ENCODE measurements at regions not wholly inside any gene's neighbourhood (a gene's known extent, or its start where the extent isn't known, plus 50 kb on each side); places are given as distances from the start of the nearest gene placed in this dataset.

- TF ChIP-seq, protein P1, sequence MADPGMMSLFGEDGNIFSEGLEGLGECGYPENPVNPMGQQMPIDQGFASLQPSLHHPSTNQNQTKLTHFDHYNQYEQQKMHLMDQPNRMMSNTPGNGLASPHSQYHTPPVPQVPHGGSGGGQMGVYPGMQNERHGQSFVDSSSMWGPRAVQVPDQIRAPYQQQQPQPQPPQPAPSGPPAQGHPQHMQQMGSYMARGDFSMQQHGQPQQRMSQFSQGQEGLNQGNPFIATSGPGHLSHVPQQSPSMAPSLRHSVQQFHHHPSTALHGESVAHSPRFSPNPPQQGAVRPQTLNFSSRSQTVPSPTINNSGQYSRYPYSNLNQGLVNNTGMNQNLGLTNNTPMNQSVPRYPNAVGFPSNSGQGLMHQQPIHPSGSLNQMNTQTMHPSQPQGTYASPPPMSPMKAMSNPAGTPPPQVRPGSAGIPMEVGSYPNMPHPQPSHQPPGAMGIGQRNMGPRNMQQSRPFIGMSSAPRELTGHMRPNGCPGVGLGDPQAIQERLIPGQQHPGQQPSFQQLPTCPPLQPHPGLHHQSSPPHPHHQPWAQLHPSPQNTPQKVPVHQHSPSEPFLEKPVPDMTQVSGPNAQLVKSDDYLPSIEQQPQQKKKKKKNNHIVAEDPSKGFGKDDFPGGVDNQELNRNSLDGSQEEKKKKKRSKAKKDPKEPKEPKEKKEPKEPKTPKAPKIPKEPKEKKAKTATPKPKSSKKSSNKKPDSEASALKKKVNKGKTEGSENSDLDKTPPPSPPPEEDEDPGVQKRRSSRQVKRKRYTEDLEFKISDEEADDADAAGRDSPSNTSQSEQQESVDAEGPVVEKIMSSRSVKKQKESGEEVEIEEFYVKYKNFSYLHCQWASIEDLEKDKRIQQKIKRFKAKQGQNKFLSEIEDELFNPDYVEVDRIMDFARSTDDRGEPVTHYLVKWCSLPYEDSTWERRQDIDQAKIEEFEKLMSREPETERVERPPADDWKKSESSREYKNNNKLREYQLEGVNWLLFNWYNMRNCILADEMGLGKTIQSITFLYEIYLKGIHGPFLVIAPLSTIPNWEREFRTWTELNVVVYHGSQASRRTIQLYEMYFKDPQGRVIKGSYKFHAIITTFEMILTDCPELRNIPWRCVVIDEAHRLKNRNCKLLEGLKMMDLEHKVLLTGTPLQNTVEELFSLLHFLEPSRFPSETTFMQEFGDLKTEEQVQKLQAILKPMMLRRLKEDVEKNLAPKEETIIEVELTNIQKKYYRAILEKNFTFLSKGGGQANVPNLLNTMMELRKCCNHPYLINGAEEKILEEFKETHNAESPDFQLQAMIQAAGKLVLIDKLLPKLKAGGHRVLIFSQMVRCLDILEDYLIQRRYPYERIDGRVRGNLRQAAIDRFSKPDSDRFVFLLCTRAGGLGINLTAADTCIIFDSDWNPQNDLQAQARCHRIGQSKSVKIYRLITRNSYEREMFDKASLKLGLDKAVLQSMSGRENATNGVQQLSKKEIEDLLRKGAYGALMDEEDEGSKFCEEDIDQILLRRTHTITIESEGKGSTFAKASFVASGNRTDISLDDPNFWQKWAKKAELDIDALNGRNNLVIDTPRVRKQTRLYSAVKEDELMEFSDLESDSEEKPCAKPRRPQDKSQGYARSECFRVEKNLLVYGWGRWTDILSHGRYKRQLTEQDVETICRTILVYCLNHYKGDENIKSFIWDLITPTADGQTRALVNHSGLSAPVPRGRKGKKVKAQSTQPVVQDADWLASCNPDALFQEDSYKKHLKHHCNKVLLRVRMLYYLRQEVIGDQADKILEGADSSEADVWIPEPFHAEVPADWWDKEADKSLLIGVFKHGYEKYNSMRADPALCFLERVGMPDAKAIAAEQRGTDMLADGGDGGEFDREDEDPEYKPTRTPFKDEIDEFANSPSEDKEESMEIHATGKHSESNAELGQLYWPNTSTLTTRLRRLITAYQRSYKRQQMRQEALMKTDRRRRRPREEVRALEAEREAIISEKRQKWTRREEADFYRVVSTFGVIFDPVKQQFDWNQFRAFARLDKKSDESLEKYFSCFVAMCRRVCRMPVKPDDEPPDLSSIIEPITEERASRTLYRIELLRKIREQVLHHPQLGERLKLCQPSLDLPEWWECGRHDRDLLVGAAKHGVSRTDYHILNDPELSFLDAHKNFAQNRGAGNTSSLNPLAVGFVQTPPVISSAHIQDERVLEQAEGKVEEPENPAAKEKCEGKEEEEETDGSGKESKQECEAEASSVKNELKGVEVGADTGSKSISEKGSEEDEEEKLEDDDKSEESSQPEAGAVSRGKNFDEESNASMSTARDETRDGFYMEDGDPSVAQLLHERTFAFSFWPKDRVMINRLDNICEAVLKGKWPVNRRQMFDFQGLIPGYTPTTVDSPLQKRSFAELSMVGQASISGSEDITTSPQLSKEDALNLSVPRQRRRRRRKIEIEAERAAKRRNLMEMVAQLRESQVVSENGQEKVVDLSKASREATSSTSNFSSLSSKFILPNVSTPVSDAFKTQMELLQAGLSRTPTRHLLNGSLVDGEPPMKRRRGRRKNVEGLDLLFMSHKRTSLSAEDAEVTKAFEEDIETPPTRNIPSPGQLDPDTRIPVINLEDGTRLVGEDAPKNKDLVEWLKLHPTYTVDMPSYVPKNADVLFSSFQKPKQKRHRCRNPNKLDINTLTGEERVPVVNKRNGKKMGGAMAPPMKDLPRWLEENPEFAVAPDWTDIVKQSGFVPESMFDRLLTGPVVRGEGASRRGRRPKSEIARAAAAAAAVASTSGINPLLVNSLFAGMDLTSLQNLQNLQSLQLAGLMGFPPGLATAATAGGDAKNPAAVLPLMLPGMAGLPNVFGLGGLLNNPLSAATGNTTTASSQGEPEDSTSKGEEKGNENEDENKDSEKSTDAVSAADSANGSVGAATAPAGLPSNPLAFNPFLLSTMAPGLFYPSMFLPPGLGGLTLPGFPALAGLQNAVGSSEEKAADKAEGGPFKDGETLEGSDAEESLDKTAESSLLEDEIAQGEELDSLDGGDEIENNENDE (IDR thresholded peaks at IDR 0.05; ENCODE audit: insufficient replicate concordance, low read length): no peak
- TF ChIP-seq CHD1 (IDR thresholded peaks at IDR 0.05; ENCODE audit: low read depth, low read length): no peak
- TF ChIP-seq CTBP2 (IDR thresholded peaks at IDR 0.05; ENCODE audit: borderline replicate concordance, insufficient read depth, insufficient read length, low read length): no peak
- no peak for TF ChIP-seq HDAC2 (IDR thresholded peaks at IDR 0.05; ENCODE audit: borderline replicate concordance in 1 of 2, low read depth in 2 of 2, low read length in 2 of 2)
- TF ChIP-seq RAD21 (IDR thresholded peaks at IDR 0.05 in 1 of 2, conservative IDR thresholded peaks at IDR 0.05 in 1 of 2; ENCODE audit: low read depth in 2 of 2, low read length in 2 of 2): no peak
- TF ChIP-seq BRCA1 (IDR thresholded peaks at IDR 0.05; ENCODE audit: low read depth, low read length): no peak
- no peak for TF ChIP-seq KDM5A (IDR thresholded peaks at IDR 0.05; ENCODE audit: low read length)
- no peak for TF ChIP-seq MAFK (IDR thresholded peaks at IDR 0.05; ENCODE audit: low read depth, low read length)
Measured at GRCh38 chr18:69265656-69266055, 135.0 kb upstream of the DOK6 start (continued).

All from H1 (cell line).